ENCODE measurements at regions not wholly inside any gene's neighbourhood (a gene's known extent, or its start where the extent isn't known, plus 50 kb on each side); places are given as distances from the start of the nearest gene placed in this dataset.

DNA sequence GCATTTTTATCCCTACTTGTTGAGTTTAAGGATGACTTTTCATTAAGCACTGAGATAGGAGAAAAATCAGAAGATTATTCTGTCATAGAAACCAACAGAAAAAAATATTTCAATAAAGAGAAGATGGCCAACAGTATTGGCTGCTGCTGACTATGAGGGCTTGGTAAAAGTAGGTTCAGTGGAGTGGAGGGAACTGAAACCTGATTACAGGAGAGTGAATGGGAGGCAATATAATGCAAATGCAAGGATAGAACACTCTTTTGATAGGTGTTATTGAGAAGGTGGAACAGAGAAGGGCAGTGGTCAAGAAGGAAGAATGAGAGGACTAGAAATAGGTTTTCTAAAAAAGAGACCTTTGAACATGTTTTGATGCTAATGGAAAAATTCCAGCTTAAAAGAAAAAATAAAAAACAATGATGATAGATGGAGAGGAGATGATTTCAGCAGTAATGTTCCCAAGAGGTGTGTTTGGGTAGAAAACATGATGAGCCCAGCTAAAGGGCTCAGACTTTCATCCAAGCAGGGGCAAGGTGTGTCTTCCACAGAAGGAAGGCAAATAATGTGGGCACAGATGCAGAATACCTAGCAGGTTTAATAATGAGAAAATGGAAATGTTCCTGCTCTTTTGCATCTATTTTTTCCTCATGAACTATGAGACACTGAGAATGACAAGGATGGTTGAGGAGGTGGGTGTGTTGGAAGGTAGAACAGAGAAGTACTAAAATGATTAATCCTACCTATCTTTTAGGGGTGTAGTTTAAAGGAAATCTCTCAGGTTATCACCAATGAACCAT, 397.9 kb upstream of the GOLIM4 start:
- TF ChIP-seq POLR2A (IDR thresholded peaks at IDR 0.05) (no peak), CTCF (IDR thresholded peaks at IDR 0.05) (no peak)
